NT2/D1 (cell line): ENCODE measurements at regions not wholly inside any gene's neighbourhood (a gene's known extent, or its start where the extent isn't known, plus 50 kb on each side); places are given as distances from the start of the nearest gene placed in this dataset.

Source experiments
- SUZ12 ChIP-seq: IDR thresholded peaks from 2 replicates; pipeline ENCODE4 v1.6.1; 2011; ENCODE audit not compliant: insufficient read length, insufficient read depth; ENCODE audit errors: extremely low read depth
- ZNF274 ChIP-seq: IDR thresholded peaks from 2 replicates; pipeline ENCODE4 v1.6.1; 2011; ENCODE audit warnings: mild to moderate bottlenecking, low read depth, low read length

DNA sequence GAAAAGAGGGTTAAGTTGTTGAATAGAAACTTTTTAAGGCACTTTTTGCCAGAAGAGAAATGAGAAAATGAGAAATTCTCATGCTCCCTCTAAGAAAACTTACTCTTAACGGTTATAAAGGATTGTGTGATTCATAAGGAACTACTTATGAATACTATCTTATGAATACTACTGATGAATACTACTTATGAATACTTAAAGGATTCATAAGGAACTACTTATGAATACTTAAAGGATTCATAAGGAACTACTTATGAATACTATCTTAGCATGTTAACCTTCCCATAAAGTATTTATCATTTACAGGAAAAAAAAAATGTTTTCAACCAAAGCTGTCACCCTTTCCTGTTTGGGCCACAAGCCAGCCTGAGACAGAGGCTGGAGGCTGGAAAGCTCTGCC, 53.1 kb upstream of the UCN3 start:
- TF ChIP-seq SUZ12: no peak
- TF ChIP-seq ZNF274: no peak
